GM18909 (cell line): ENCODE measurements at regions not wholly inside any gene's neighbourhood (a gene's known extent, or its start where the extent isn't known, plus 50 kb on each side); places are given as distances from the start of the nearest gene placed in this dataset.
"Not testable (repeated sequence)": the region's sequence is repeated elsewhere in the genome, so short reads cannot be mapped to it uniquely, and the experiment has no call there.

ENCODE experiments used
- ATAC-seq: cut with Tn5 transposase; IDR thresholded peaks from one replicate; pipeline ENCODE4 v1.9.1; 2021; ENCODE audit warnings: mild to moderate bottlenecking; ENCODE audit not compliant: unreplicated experiment, poor library complexity

GRCh38 chr15:70248116-70249025, 150.7 kb upstream of the TLE3 start:
- ATAC-seq, result no peak

DNA sequence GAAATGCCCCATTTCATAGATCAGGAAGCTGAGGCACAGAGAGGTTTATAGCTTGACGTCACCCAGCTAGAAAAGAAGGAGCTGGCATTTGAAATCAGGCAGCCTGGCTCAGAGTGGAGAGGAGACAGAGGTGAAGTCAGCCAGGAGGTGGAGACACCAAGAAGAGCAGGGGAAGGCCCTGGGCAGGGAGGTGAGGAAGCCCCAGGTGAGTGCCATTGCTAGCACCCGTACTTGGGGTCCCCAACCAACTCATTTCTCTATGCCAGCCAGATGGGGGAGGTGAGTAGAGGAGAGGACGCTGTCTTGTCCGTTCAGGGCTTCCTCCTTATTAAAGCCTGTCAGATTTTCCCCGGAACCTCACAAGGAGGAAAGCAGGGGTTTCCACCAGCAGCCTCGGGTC, 149.6 kb upstream of the TLE3 start:
- no peak for ATAC-seq

GRCh38 chr15:70246623-70247220, 149.0 kb upstream of the TLE3 start:
- no peak for ATAC-seq

DNA sequence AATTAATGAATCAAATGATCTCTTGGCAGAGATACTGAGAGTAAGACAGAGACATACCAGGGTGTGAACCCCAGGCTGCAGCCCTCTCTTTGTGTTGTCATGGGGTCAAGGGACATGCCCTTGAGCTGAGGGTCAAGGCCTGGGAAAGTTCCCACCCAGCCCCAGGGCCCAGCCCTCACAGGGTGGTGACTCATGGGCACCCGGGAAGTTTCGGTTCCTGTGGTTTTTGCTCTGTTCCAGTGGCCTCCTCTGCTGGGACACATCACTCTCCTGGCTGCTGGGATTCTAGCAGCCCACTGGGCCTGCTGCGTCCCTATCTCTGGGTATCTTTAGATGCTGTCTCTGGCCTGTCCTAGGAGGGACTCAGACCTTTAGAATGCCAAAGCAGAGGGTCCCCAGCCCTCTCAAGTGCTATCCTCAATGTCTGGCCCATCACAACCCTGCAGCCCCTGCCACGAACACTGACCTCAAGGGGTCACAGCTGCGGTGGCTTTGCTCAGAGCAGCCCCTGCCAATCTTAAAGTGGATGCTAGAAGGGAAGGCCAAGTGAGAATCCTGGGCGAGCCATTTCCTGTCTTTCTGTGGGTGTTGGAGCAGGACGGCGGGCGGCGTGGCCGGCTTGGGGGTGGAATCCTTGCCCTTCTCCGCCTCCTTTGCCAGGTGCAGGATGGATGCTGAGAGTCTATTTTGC, 148.4 kb upstream of the TLE3 start:
- no peak for ATAC-seq

DNA sequence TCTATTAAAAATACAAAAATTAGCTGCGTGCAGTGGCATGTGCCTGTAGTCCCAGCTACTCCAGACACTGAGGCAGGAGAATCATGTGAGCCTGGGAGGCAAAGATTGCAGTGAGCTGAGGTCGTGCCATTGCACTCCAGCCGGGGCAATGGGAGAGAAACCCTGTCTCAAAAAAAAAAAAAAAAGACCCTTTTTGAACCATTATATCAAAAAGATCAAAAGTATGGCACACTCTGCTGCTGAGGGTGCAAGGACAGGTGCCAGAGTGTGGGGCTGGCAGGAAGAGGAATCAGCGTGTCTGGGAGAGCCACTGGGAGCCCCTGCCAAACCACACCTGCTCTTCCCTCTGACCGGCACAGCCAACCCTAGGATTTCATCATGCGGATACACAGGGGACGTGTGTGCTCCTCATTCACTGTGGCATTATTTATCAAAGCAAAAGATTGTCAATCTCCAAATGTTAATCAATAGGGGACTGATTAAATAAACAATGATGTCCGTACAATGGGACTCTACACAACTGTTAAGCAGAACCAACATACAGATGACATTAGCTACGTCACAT, 147.3 kb upstream of the TLE3 start:
- no peak for ATAC-seq

- no peak for ATAC-seq
Measured at GRCh38 chr15:70243686-70244540, 146.2 kb upstream of the TLE3 start.

- ATAC-seq, result no peak
Measured at GRCh38 chr15:70242951-70243685, 145.4 kb upstream of the TLE3 start.

- ATAC-seq, result no peak
Measured at GRCh38 chr15:70241561-70242320, 144.0 kb upstream of the TLE3 start.

DNA sequence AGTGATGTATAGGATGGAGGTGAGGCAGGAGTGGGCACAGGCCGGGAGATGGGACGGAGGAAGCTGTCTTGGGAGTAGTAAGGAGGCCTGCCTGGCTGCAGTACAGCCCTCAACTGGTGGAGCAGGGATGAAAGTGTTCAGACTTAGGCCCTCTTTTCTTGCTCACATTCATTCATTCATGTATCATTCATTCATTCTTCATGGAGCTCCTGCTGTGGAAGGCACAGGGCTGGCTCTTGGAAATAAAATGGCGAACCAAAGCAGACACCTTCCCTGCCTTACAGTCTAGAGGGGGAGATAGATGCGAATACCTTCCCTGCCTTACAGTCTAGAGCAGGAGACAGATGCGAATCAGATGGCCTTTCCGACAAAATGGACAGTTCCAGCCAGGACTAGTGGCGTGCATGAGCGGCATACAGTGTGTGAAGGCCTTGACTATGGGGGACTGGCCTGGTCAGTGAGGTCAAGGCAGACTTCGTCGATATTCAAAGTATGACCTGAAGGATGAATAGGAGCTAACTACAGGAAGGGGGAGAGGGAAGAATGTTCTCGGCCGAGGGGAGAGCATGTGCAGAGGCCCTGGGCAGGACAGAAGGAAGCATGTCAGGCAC, 143.2 kb upstream of the TLE3 start:
- no peak for ATAC-seq

- ATAC-seq, result peak; percentile 68
Measured at GRCh38 chr15:70240082-70240481, 142.4 kb upstream of the TLE3 start.

DNA sequence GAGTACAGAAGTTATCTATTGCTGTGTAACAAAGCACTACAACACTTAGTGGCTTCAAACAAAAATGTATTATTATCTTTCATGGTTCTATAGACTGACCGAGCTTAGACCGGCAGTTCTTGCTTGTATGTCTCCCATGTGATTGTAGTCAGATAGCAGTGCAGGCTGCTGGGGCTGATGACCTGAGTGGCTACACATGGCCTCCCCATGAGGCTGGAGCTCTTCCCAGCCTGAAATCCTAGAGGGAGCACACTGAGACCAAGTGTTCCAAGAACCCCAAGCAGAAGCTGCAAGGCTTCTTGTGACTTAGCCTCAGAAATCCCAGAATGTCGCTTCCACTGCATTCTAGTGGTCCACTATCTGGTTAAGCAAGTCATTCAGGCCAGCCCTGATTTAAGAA, 141.2 kb upstream of the TLE3 start:
- no peak for ATAC-seq

- no peak for ATAC-seq
Measured at GRCh38 chr15:70237626-70238025, 139.9 kb upstream of the TLE3 start.

- no peak for ATAC-seq
Measured at GRCh38 chr15:70236341-70237086, 138.8 kb upstream of the TLE3 start.

GRCh38 chr15:70235347-70235746, 137.6 kb upstream of the TLE3 start:
- ATAC-seq, result no peak

DNA sequence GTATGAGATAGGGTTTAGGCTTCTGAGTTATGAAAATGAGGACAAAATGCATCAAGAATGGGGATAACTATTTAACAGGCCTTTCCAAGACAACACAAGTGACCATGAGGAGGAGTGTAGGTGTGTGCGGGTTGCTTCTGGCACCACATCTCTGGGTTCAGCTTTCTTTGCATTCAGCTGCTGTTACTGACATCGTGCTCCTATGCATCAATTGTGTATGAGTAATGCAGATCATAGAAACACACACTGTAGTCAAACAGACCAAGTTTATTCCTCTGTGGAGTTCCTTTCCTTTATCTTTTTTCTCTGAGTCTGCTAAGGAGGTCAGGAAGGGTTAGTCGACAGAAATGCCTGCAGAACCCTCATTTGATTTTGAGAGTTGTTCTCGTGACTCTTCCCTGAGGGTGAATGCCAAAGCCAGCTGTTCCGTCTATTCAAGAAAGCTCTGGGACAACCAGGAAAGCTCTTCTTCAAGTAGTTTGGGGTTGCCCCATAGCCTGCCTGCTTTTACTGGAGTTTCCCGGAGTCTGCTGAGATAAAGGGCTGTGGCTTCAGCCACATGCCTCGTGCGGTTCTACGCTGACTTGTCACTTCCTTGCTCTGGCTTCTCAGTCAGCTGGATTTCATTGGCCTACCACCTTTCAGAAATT, 136.7 kb upstream of the TLE3 start:
- ATAC-seq, result no peak

- ATAC-seq, result no peak
Measured at GRCh38 chr15:70231484-70231883, 133.8 kb upstream of the TLE3 start.

DNA sequence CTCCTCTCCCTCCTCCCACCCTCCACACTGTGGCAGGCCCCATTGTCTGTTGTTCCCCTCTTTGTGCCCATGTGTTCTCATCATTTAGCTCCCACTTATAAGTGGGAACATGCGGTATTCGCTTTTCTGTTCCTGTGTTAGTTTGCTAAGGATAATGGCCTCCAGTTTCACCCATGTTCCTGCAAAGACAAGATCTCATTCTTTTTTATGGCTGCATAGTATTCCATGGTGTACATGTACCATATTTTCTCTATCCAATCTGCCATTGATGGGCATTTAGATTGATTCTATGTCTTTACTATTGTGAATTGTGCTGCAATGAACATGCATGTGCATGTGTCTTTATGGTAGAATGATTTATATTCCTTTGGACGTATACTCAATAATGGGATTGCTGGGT, 130.2 kb upstream of the TLE3 start:
- not testable (repeated sequence) for ATAC-seq
